HepG2 (cell line): ENCODE measurements at regions not wholly inside any gene's neighbourhood (a gene's known extent, or its start where the extent isn't known, plus 50 kb on each side); places are given as distances from the start of the nearest gene placed in this dataset.

Experiments
- ATAC-seq: fragments of 200-7000 bp; cut with Tn5 transposase; 3 replicates; pipeline ENCODE4 v1.9.1; 2020; ENCODE audit warnings: mild to moderate bottlenecking, moderate library complexity
- BruUV-seq: library from RNA; stranded (reverse); fragments of 400-500 nt; replicated peaks from 2 replicates; lab custom pipeline; 2021; lab: Mats Ljungman, UMichigan
- CTCF ChIA-PET: fragments of 300-600 bp; formaldehyde crosslinking; extraction: SDS; loops from one replicate; lab custom pipeline; 2021; ENCODE audit warnings: low total read pairs, inconsistent platforms, low intra/inter-chr PET ratio; lab: Yijun Ruan, JAX
- POLR2A ChIA-PET: fragments of 350-600 bp; sonication (Branson Sonifier 250); formaldehyde crosslinking; loops from one replicate; lab custom pipeline; 2020; ENCODE audit warnings: antibody characterized with exemption, inconsistent platforms; lab: Yijun Ruan, JAX
- DNase-seq: peaks from one replicate; pipeline ENCODE4 v3.0.0-alpha.2; 2015; ENCODE audit warnings: low spot score
- FAIRE-seq: peaks from 3 replicates; lab custom pipeline; 2011; peaks lifted over from hg19 to GRCh38; lab: Jason Lieb, UNC
- H2AFZ ChIP-seq: one replicate; pipeline ENCODE4 v1.6.1; 2011; ENCODE audit warnings: low read length, inconsistent platforms
- H3K27ac ChIP-seq: fragments of 300-600 bp; 3 replicates; pipeline ENCODE4 v1.8.0; 2011; ENCODE audit warnings: mixed run types, mild to moderate bottlenecking, mixed read lengths, low read length, inconsistent platforms; ENCODE audit not compliant: insufficient read depth; ENCODE audit errors: extremely low read length
- H3K27me3 ChIP-seq, 2 experiments: fragments of 200-600 bp in 1 of 2; 2 replicates in 1 of 2; 3 replicates in 1 of 2; pipeline versions ENCODE4 v1.6.0 to v1.8.0; 2011; ENCODE audit warnings: low read length in 2 of 2, mild to moderate bottlenecking in 2 of 2, moderate library complexity in 2 of 2, inconsistent platforms in 1 of 2; ENCODE audit not compliant: insufficient read depth in 2 of 2, control insufficient read depth in 1 of 2
- H3K36me3 ChIP-seq, 2 experiments: fragments of 200-600 bp in 1 of 2; replicated peaks in 1 of 2; 2 replicates in 1 of 2; 3 replicates in 1 of 2; pipeline versions ENCODE4 v1.5.1 to v1.8.0; 2011; ENCODE audit warnings: low read length in 2 of 2, inconsistent platforms in 1 of 2; ENCODE audit not compliant: insufficient read depth in 2 of 2, control insufficient read depth in 1 of 2
- H3K4me1 ChIP-seq: 2 replicates; pipeline ENCODE4 v1.5.1; 2012; ENCODE audit warnings: low read length, inconsistent platforms; ENCODE audit not compliant: insufficient read depth
- H3K4me2 ChIP-seq: 2 replicates; pipeline ENCODE4 v1.6.0; 2011; ENCODE audit warnings: low read depth, low read length, inconsistent platforms
- H3K4me3 ChIP-seq, 3 experiments: fragments of 200-600 bp in 1 of 3; sonication (generic), shearing (Covaris generic) in 1 of 3; replicated peaks in 1 of 3; 2 replicates each; pipeline ENCODE4 v1.5.1; 2011 to 2016; ENCODE audit warnings: low read length in 3 of 3, inconsistent platforms in 2 of 3, low read depth in 2 of 3, mild to moderate bottlenecking in 2 of 3, control low read depth in 1 of 3, mixed read lengths in 1 of 3; ENCODE audit not compliant: insufficient read depth in 1 of 3
- H3K79me2 ChIP-seq: one replicate; pipeline ENCODE4 v1.6.1; 2011; ENCODE audit warnings: low read length, inconsistent platforms; ENCODE audit not compliant: insufficient read depth
- H3K9ac ChIP-seq: 2 replicates; pipeline ENCODE4 v1.6.0; 2011; ENCODE audit warnings: mild to moderate bottlenecking, low read depth, low read length, inconsistent platforms; ENCODE audit not compliant: insufficient read depth
- H3K9me3 ChIP-seq: 2 replicates; pipeline ENCODE4 v1.5.1; 2012; ENCODE audit warnings: mild to moderate bottlenecking, low read length
- H4K20me1 ChIP-seq: 2 replicates; pipeline ENCODE4 v1.6.0; 2011; ENCODE audit warnings: inconsistent platforms, mild to moderate bottlenecking, low read length, moderate library complexity; ENCODE audit not compliant: insufficient read depth
- CBFB ChIP-seq: sonication (generic); formaldehyde crosslinking; IDR thresholded peaks from 2 replicates; pipeline ENCODE4 v1.4.0; 2020; ENCODE audit warnings: missing genetic modification reagents
- ELK4 ChIP-seq: sonication (generic); formaldehyde crosslinking; IDR thresholded peaks from 2 replicates; pipeline ENCODE4 v1.9.0; 2021; ENCODE audit warnings: missing genetic modification reagents, borderline replicate concordance
- MLX ChIP-seq: IDR thresholded peaks from 2 replicates; pipeline ENCODE4 v1.6.1; 2016
- NBN ChIP-seq: fragments of 450-650 bp; conservative IDR thresholded peaks from 2 replicates; pipeline ENCODE4 v1.6.1; 2017
- REL ChIP-seq: sonication (generic); formaldehyde crosslinking; conservative IDR thresholded peaks from 2 replicates; pipeline ENCODE4 v1.8.0; 2022; ENCODE audit warnings: mild to moderate bottlenecking, missing genetic modification reagents, moderate library complexity
- SP4 ChIP-seq: sonication (generic); formaldehyde crosslinking; IDR thresholded peaks from 2 replicates; pipeline ENCODE4 v1.8.1; 2023; ENCODE audit warnings: mild to moderate bottlenecking, missing genetic modification reagents
- ZFY ChIP-seq: sonication (generic); formaldehyde crosslinking; IDR thresholded peaks from 2 replicates; pipeline ENCODE4 v1.4.0; 2020; ENCODE audit warnings: missing genetic modification reagents
- ZNF136 ChIP-seq: sonication (generic); formaldehyde crosslinking; IDR thresholded peaks from 2 replicates; pipeline ENCODE4 v1.8.1; 2022; ENCODE audit warnings: low read depth, mild to moderate bottlenecking, moderate library complexity, missing genetic modification reagents
- ZNF33B ChIP-seq: sonication (generic); formaldehyde crosslinking; IDR thresholded peaks from 2 replicates; pipeline ENCODE4 v1.5.1; 2020; ENCODE audit warnings: mild to moderate bottlenecking, missing genetic modification reagents
- ZNF441 ChIP-seq: sonication (generic); formaldehyde crosslinking; IDR thresholded peaks from 2 replicates; pipeline ENCODE4 v1.7.0; 2021; ENCODE audit warnings: missing genetic modification reagents, borderline replicate concordance
- ZNF446 ChIP-seq: sonication (generic); formaldehyde crosslinking; IDR thresholded peaks from 2 replicates; pipeline ENCODE4 v1.5.0; 2020; ENCODE audit warnings: mild to moderate bottlenecking, missing genetic modification reagents
- ZNF501 ChIP-seq: sonication (generic); formaldehyde crosslinking; IDR thresholded peaks from 2 replicates; pipeline ENCODE4 v1.5.1; 2020; ENCODE audit warnings: mild to moderate bottlenecking, moderate library complexity, missing genetic modification reagents
- ZNF589 ChIP-seq: sonication (generic); formaldehyde crosslinking; conservative IDR thresholded peaks from 2 replicates; pipeline ENCODE4 v1.8.0; 2022; ENCODE audit warnings: mild to moderate bottlenecking, moderate library complexity, missing genetic modification reagents
- ZNF629 ChIP-seq: sonication (generic); formaldehyde crosslinking; conservative IDR thresholded peaks from 2 replicates; pipeline ENCODE4 v1.5.0; 2020; ENCODE audit warnings: missing genetic modification reagents
- ZNF782 ChIP-seq: sonication (generic); formaldehyde crosslinking; IDR thresholded peaks from 2 replicates; pipeline ENCODE4 v1.4.0; 2020; ENCODE audit warnings: missing genetic modification reagents, mild to moderate bottlenecking, borderline replicate concordance
- ZNF784 ChIP-seq: sonication (generic); formaldehyde crosslinking; IDR thresholded peaks from 2 replicates; pipeline ENCODE4 v1.5.1; 2020; ENCODE audit warnings: missing genetic modification reagents, mild to moderate bottlenecking, borderline replicate concordance
- WGBS: methylation state at CpG from one replicate; pipeline ENCODE4 v1.1.6; 2017; ENCODE audit warnings: low lambda C conversion rate; 5-methylcytosine and 5-hydroxymethylcytosine counted together
- in situ Hi-C: cut with HindIII; loops from 2 replicates; pipeline ENCODE4 v1.10.0; 2017; ENCODE audit warnings: low pct_unique_long_range_greater_than_20kb; ENCODE audit not compliant: extremely low pct_ligation_motif_present
- intact Hi-C: fragments of 100-400 bp; cut with micrococcal nuclease; formaldehyde crosslinking; loops from one replicate; pipeline ENCODE4 v1.10.0; 2022; ENCODE audit not compliant: unreplicated experiment

- ATAC-seq (no peak), FAIRE-seq (no peak), DNase-seq (no peak)
- TF ChIP-seq CBFB = no peak
- no peak for TF ChIP-seq ZNF784 (CRISPR knock-in tag)
- TF ChIP-seq ZNF446 (CRISPR knock-in tag) = no peak
- TF ChIP-seq NBN = no peak
- no peak for TF ChIP-seq ZNF441 (CRISPR knock-in tag)
- TF ChIP-seq ZNF589 (CRISPR knock-in tag) = no peak
- TF ChIP-seq ZFY (CRISPR knock-in tag) = no peak
- no peak for TF ChIP-seq ZNF782
- no peak for TF ChIP-seq ZNF501
- CTCF ChIA-PET = no interaction called here
- WGBS = 45% methylated on average over 9 of the region's 9 CpGs
- H3K4me2 ChIP-seq = no peak overlapping the region
- H3K4me3 ChIP-seq = no peak overlapping the region
- H4K20me1 ChIP-seq = no peaks in the 10 kb centered on the region
- no peaks in the 10 kb centered on the region for H3K9me3 ChIP-seq
- in situ Hi-C loops (no loop called here), intact Hi-C loops (no loop called here)
- no peaks in the 10 kb centered on the region for H3K4me1 ChIP-seq
- peaks cover 0 to 25% of the 10 kb centered on the region in 2 experiments; a peak in 2 of 5 replicates for H3K27me3 ChIP-seq
- H3K79me2 ChIP-seq = no peaks in the 10 kb centered on the region
- POLR2A ChIA-PET = no interaction called here
- no peak overlapping the region for H2AFZ ChIP-seq
- no peak overlapping the region for H3K9ac ChIP-seq
- H3K36me3 ChIP-seq = no peaks in the 10 kb centered on the region
- H3K27ac ChIP-seq = no peak overlapping the region
- no TSS peak for BruUV-seq
These were observed 133.4 kb upstream of the SPATS2L start for GRCh38 chr2:200172944-200173581.

- no peaks in the 10 kb centered on the region for H3K4me1 ChIP-seq
- ChIA-PET POLR2A (no interaction called here), CTCF (no interaction called here)
- WGBS = 77% methylated on average over 3 of the region's 3 CpGs
- no peaks in the 10 kb centered on the region for H3K79me2 ChIP-seq
- H2AFZ ChIP-seq = no peak overlapping the region
- peaks cover 0 to 26% of the 10 kb centered on the region in 2 experiments; a peak in 2 of 5 replicates for H3K27me3 ChIP-seq
- FAIRE-seq = no peak
- TF ChIP-seq REL (CRISPR knock-in tag) = no peak
- TF ChIP-seq ZFY (CRISPR knock-in tag) = no peak
- no peak for TF ChIP-seq MLX (CRISPR knock-in tag)
- no peak for TF ChIP-seq ZNF136 (CRISPR knock-in tag)
- TF ChIP-seq ZNF629 (CRISPR knock-in tag) = peak; percentile 65
- TF ChIP-seq ELK4 (CRISPR knock-in tag) = no peak
- TF ChIP-seq ZNF33B = no peak
- TF ChIP-seq SP4 = no peak
- H3K4me3 ChIP-seq = no peak overlapping the region
- H3K36me3 ChIP-seq = no peaks in the 10 kb centered on the region
- no peak overlapping the region for H3K9ac ChIP-seq
- intact Hi-C loops = no loop called here
- no peak for DNase-seq
- ATAC-seq = no peak
- H4K20me1 ChIP-seq = no peaks in the 10 kb centered on the region
- in situ Hi-C loops = no loop called here
- no peak overlapping the region for H3K27ac ChIP-seq
- no peaks in the 10 kb centered on the region for H3K9me3 ChIP-seq
- H3K4me2 ChIP-seq = no peak overlapping the region
- BruUV-seq = no TSS peak
These were observed 132.8 kb upstream of the SPATS2L start for GRCh38 chr2:200173691-200174090.
